Neutrophil (primary cell): ENCODE measurements at regions not wholly inside any gene's neighbourhood (a gene's known extent, or its start where the extent isn't known, plus 50 kb on each side); places are given as distances from the start of the nearest gene placed in this dataset.

Experiments used
- H3K27ac ChIP-seq: fragments of 200-600 bp; sonication (generic); 2 replicates; pipeline ENCODE4 v1.5.1; 2016; ENCODE audit warnings: mild to moderate bottlenecking, moderate library complexity
- H3K27me3 ChIP-seq: fragments of 200-600 bp; sonication (generic); 2 replicates; pipeline ENCODE4 v1.6.0; 2016; ENCODE audit warnings: mild to moderate bottlenecking
- H3K36me3 ChIP-seq: fragments of 200-600 bp; sonication (generic); 2 replicates; pipeline ENCODE4 v1.5.1; 2017
- H3K4me1 ChIP-seq, 2 experiments: fragments of 200-600 bp in 1 of 2; sonication (generic) in 1 of 2; 1 replicate in 1 of 2; 2 replicates in 1 of 2; pipeline versions ENCODE4 v1.5.1 to v1.6.1; 2013 to 2016; ENCODE audit warnings: low read depth in 1 of 2, low read length in 1 of 2, mild to moderate bottlenecking in 1 of 2, moderate library complexity in 1 of 2; ENCODE audit not compliant: control insufficient read depth in 1 of 2, insufficient read depth in 1 of 2
- H3K4me3 ChIP-seq, 2 experiments: fragments of 200-600 bp in 1 of 2; sonication (generic) in 1 of 2; 1 replicate in 1 of 2; 2 replicates in 1 of 2; pipeline ENCODE4 v1.5.1; 2013 to 2016; ENCODE audit warnings: low read depth in 1 of 2, low read length in 1 of 2, mild to moderate bottlenecking in 1 of 2, moderate library complexity in 1 of 2
- H3K9me3 ChIP-seq: fragments of 200-600 bp; sonication (generic); 2 replicates; pipeline ENCODE4 v1.5.1; 2016
- CTCF ChIP-seq: fragments of 200-600 bp; sonication (generic); IDR thresholded peaks from 2 replicates; pipeline ENCODE4 v1.5.1; 2016; ENCODE audit warnings: antibody characterized with exemption

- Histone ChIP-seq H3K36me3 (no peaks in the 10 kb centered on the region), H3K9me3 (no peaks in the 10 kb centered on the region), H3K4me1 (no peaks in the 10 kb centered on the region), H3K4me3 (no peak overlapping the region), H3K27me3 (no peaks in the 10 kb centered on the region), H3K27ac (no peak overlapping the region)
- TF ChIP-seq CTCF, result no peak
Measured at GRCh38 chr16:79920685-79921084, 320.1 kb upstream of the MAF start.

GRCh38 chr16:79918916-79919315 lies 318.4 kb upstream of the MAF start:
- Histone ChIP-seq H3K36me3 (no peaks in the 10 kb centered on the region), H3K27ac (no peak overlapping the region), H3K9me3 (no peaks in the 10 kb centered on the region), H3K27me3 (no peaks in the 10 kb centered on the region), H3K4me1 (no peaks in the 10 kb centered on the region), H3K4me3 (no peak overlapping the region)
- TF ChIP-seq CTCF, result no peak

- Histone ChIP-seq H3K27me3 (no peaks in the 10 kb centered on the region), H3K9me3 (no peaks in the 10 kb centered on the region), H3K4me1 (no peaks in the 10 kb centered on the region), H3K27ac (no peak overlapping the region), H3K4me3 (no peak overlapping the region), H3K36me3 (no peaks in the 10 kb centered on the region)
- TF ChIP-seq CTCF, result no peak
Measured at GRCh38 chr16:79915761-79916160, 315.2 kb upstream of the MAF start.

GRCh38 chr16:79914961-79915720 lies 314.6 kb upstream of the MAF start:
- no peak for TF ChIP-seq CTCF
- no peaks in the 10 kb centered on the region for H3K9me3 ChIP-seq
- H3K27ac ChIP-seq, result no peak overlapping the region
- no peaks in the 10 kb centered on the region for H3K36me3 ChIP-seq
- no peaks in the 10 kb centered on the region for H3K4me1 ChIP-seq
- H3K4me3 ChIP-seq, result no peak overlapping the region
- no peaks in the 10 kb centered on the region for H3K27me3 ChIP-seq

GRCh38 chr16:79912592-79913310 lies 312.2 kb upstream of the MAF start:
- no peaks in the 10 kb centered on the region for H3K4me1 ChIP-seq
- no peak for TF ChIP-seq CTCF
- H3K4me3 ChIP-seq, result no peak overlapping the region
- no peak overlapping the region for H3K27ac ChIP-seq
- H3K27me3 ChIP-seq, result no peaks in the 10 kb centered on the region
- no peaks in the 10 kb centered on the region for H3K36me3 ChIP-seq
- no peaks in the 10 kb centered on the region for H3K9me3 ChIP-seq
